Limb (tissue), 2 donors: ENCODE measurements at regions not wholly inside any gene's neighbourhood (a gene's known extent, or its start where the extent isn't known, plus 50 kb on each side); places are given as distances from the start of the nearest gene placed in this dataset.

Source experiments
- DNase-seq, 2 donors: peaks; one replicate each; pipeline ENCODE4 v3.0.0-alpha.2; 2016; ENCODE audit errors: extremely low spot score in 2 of 2

DNA sequence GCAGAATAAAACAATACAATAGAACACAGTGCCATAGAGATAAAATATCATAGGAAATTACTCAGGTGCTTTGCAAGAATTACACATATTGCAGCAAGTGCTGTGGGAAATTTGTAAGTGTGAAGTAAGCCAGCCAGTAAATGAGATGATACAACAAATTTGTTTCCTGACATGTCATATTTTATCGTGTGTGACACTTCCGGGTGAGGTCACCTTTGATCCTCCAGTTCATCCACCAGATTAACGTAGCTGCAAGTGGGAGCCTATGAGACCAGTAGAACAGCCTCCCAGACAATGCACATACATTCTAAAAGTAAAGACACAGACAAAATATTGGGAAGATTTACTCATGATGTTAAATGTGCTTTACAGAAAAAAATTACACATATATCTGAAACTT is 72.2 kb downstream of the PRDM9 start:
- DNase-seq = no peak

DNA sequence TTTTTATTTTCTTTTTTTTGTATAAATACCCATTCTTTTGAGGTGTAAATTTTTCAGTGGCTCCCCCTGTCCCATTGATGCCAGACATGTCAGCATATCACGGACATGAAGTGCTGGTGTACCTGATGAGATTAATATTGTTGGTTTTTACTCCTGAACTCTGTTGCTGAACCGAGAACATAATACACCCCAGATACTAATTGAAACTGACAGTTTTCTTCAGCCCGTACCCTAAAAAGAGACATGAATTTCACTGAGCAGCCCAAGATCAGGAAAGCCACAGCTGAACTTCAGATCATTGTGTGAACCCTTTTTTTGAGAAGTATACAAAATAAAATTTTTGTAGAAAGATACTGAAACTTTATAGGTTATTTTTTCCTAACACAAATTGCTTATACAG is 75.7 kb downstream of the PRDM9 start:
- no peak for DNase-seq

DNA sequence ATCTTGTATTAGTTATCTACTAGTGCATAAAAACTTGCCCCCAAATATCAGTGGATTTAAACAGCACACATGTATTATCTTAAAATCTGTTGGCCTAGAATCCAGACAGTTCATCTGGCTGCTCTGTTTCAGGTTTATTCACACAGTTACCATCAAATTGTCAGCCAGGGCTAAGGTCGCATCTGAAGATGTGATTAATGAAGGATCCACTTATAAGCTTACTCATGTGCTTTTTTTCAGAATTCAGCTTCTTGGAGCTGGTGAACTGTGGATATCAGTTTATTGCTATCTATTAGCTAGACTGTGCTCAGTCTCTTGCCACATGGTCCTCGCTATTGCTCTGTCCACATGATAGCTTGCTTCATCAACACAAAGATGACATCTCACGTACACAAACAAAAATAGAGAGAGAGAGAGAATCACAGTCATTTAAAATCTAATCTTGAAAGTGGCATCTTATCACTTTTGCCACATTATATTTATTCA is 81.5 kb downstream of the PRDM9 start:
- DNase-seq = no peak

DNA sequence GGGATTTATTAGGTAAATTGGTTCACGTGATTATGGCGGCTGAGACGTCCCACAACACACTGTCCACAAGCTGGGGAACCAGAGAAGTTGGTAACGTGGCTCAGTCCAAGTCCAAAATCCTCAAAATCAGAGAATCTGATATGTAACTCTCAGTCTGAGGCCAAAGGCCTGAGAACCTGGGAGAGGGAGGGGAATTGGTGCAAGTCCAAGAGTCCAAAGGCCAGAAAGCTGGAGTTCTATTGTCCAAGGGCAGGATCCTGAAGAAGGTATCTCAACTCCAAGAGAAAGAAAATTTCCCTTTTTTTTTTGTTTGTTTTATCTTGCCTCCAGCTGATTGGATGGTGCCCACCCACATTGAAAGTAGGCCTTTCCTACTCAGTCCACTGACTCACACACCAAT is 83.8 kb downstream of the PRDM9 start:
- no peak for DNase-seq

DNA sequence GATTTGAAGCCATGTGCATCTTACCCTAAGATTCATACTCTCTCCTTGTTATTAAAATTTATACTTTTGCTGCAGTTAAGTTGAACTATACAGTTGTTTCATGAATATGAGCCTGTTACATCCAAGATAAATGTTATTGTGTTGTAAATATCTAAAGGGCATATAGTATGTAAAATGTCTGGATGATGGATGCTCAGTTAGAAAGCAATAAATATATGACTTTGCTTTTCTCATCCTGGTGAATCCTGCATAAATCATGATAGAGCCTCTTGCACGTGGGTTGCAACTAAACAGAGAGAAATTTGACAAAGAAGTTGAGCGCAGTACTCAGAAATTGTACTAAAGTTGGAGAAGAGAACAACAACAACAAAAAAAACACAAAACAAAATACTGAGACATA is 99.5 kb downstream of the PRDM9 start:
- no peak for DNase-seq

DNA sequence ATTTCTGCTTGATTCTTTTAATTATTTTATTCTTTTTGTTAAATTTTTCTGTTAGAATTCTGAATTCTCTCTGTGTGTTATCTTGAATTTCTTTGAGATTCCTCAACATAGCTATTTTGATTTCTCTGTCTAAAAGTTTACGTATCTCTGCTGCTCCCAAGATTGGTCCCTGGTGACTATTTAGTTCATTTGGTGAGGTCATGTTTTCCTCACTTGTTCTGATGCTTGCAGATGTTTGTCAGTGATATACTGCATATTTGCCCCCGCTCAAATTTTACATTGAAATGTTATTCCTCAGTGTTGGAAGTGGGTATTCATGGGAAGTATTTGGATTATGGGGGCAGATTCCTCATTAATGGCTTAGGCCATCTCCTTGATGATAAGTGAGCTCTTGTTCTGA is 105.3 kb downstream of the PRDM9 start:
- DNase-seq = no peak

DNA sequence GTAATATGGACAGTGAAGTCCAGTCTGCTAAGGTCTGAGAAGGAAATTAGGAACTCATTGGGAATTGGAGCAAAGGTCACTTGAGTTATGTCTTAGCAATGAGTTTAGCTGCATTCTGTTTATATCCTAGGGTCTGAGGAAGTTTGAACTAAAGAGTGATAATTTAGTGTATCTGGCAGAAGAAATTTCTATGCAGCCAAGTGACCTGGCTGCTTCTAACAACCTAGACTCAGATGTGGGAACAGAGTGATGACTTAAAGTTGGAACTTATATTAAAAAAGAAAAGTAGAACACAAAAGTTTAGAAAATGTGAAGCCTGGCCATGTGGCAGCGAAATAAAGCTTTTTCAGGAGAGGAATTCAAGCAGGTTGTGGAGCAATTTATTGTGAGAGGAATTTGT is 106.2 kb downstream of the PRDM9 start:
- no peak for DNase-seq

DNA sequence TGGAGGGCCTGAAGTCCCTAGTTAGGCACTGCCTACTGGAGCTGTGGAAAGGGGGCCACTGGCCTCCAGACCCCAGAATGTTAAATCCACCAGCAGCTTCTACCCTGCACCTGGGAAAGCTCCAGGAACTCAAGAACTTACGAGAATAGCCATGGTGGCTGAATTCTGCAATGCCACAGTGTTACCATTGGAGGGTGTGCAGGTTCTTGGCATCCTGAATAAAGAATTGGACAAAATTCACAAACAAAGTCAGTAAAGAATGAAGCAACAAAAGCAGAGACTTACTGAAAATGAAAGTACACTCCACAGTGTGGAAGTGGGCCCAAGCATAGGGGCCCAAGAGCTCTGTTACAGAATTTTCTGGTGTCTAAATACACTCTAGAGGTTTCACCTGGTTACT is 107.0 kb downstream of the PRDM9 start:
- DNase-seq = no peak

DNA sequence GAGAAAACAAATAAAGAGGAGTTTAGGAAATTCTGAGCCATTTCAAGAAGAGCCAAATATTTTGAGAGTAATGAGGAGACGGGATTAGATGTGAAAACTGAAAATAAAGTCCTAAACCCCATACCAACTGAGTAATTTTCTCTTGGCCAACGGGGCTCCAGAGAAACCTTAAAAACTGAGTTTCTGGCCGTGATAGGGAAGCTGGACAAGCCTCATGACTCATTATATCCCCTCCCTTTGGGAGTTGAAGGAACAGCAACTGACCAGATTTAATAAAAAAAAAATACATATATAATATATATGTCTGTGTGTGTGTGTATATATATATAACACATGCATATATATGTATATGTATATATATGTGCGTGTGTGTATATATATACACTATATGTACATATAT is 119.6 kb downstream of the PRDM9 start:
- no peak for DNase-seq

DNA sequence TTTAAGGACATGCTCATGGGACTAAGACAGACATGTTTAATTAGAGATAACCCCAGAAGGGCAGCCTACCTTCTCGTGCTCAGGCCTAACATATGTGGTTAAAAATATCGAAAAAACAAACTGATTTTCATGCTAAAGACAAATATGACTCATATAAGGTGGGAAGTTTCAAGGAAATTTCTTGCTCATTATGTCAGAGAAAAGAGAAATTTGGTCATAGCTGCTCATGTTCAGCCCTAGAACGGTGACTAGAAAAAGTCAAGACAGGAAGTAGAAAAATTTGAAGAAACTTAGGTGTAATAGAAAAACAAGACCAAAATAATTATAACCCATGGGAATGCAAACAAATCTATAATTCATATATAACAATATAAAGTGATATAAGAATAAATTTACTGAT is 120.6 kb downstream of the PRDM9 start:
- DNase-seq = no peak

DNA sequence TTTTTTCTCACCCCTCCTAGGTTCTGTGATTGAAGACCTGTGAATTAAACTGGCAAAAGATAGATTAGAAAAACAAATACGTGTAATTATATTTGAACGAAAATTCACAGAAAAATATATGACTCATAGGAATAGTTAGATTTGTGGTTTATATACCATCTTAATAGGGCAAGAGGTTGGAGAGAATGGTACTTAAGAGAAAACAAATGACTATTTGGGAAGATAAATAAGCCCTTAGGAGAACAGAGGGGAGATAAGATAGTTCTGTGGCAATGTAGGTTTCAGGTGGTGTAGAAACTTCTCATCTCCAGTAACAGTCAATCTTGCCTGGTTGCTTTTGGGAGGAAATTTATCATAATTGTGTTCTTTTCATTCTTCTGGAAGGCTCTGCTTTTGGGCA is 122.0 kb downstream of the PRDM9 start:
- DNase-seq = no peak

DNA sequence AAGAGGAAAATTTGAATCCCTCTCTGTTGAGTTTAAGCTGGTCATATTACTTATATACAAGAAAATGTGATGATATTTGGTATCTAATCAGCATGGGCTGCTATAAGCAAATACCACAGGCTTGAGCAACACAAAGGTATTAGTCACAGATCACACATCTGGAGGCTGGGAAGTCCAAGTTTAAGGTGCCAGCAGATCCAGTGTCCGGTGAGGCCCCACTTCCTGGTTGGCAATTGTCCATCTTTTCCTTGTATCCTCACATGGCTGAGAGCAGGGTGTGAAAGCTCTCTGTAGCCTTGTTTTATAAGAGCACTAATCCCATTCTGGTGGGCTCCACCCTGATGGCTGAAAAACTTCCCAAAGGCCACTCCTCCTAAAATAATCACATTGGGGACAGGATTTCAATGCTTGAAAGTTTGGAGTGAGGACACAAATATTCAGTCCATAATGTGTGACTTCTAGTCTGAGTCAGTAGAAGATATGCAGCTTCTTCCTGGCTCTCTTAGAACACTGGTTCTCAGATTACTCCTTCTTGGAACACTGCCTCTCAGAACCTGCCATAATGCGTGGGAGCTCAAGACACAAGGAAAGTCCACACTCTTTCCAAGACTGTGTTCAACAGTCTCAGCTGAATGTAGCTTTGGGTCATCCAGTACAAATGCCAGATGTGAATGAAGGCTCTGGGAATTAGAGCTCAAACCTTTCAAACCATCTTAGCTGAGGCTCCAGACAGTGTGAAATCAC is 124.1 kb downstream of the PRDM9 start:
- DNase-seq = peak in 1 of 2 donors; percentile 20

DNA sequence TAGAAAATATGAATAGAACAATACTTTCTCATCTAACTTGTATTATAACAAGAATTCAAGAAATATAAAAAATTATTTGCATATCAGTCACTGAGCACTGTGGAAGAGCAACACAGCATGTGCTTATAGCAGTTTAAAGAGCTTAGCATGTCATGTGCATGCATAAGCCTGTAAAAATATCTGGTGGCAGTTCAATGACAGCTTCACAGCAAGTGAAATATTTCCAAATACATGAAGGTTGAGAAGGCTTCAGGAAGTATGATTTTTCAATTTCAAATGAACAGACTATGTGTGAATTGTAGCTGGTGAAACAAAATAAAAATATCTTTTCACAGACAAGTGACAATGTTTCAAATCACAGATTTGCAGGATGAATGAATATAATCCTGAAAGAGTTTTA is 128.5 kb downstream of the PRDM9 start:
- DNase-seq = no peak

DNA sequence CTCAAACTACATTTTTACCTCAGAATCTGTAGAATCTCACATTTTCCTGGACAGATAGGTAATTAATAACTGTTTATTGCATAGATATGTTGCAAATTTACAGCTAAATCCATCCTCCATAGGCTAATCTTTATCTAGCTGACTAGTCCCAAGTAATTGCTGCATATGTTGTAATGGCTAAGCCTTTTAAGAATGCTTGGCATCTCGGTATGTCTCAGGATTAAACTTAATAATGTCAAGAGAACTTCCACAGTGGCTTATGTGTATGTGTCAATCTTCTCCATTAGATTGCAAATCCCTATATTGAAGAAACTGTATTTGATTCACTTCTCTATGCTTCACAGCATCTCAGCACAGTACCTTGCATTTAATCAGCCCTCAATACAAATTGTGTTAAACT is 131.9 kb downstream of the PRDM9 start:
- DNase-seq = no peak

DNA sequence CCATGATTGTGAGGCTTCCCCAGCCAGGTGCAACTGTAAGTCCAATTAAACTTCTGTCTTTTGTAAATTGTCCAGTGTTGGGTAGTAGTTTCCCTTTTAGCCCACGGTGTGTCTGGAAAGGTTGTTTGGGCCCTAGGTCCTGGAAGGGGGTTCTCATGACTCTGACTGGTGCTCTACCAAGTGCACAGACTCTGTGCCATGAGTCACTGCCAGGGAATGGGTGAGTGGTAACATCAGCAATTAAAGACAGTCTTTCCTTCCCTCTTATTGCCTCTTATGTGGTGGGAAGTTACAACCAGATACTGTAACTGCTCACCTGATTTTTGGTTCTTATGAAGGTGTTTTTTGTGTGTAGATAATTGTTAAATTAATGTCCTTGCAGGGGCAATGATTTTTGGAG is 141.2 kb downstream of the PRDM9 start:
- DNase-seq = no peak

DNA sequence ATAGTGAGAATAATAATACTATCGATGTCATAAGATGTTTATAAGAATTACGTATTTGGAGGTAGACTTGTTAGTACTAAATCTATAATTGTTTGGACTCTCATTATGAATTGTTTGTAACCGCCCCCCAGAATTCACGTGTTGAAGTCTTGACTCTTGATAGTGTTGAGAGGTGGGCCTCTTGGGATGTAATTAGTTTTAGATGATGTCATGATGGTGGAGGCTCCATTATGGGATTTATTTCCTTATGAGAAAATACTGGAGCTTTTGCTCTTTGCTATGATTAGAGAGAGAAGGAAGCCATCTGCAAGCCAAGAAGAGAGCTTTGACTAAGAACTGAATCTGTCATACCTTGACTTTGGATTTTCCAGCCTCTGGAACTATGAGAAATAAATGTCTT is 142.2 kb downstream of the PRDM9 start:
- DNase-seq = no peak

DNA sequence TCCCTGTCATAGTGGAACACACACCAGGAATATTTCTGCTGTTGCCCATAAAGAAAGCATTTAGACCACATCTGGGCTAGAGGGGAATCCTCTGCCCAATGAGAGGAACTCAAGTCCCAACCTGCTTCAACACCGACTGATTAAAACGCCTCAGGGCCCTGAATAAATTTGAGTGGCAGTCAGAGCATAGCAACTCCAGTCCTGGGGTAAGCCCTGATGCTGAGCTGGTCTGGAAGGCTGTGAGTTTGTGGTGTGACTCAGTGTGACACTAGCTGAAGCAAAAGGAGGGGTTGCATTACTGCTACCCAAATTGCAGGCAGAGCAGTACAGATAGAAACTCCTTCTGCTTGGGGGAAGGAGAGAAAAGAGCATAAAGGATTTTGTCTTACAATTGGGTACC is 148.3 kb downstream of the PRDM9 start:
- DNase-seq = no peak

DNA sequence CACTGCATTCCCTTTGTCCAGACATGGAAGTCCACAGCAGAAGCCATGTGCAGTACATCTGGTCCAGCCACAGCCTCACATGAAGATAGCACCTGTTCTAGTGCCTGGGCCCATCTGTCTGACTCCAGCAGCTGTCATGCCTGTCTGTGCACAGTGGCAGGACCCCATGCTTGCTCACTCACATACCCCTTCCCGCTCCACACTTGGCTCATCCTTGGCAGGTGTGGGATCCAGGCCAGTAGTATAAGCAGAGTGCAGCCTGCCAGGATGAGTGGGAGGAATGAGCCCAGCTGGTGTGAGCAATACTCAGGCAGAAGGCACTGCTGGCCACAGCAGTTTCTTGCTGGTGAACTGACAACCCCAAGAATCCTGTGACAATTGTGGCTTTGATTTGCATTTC is 168.0 kb downstream of the PRDM9 start:
- DNase-seq = no peak

DNA sequence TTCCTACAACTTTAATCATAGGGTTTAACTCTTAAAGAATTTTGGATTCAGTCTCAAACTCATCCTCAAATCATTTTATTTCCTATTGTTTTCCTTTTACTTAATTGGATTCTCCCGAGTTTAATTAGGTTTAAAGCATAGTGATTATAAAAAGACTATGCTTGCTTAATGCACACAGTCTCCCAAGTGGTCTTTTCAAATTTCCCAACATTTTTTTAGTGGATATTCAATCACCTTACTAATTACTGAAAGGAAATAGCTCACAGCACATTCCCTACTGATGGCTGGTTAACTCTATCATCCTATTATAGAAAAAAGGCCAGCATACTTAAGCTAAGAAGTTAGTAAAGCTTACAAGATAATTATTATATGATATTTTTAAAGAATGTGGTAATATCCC is 170.6 kb downstream of the PRDM9 start:
- DNase-seq = no peak

DNA sequence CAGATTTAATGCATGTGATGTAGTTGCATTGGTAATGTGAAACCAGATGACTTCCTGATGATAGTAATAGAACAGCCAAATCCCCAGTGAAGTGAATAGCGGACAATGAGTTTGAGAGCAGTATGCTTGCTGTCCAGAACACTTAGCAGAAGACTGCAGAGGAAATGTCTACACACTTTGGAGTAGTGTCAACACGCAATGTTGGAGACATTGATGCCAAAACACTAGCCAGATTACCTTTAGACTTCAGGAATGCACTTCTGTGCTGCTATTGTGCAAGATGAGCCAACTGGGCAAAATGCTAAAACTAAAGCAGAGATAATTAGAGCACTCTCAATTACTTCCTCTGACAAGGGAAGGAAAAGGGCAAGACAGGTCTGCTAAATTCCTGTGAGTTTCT is 176.7 kb downstream of the PRDM9 start:
- no peak for DNase-seq

DNA sequence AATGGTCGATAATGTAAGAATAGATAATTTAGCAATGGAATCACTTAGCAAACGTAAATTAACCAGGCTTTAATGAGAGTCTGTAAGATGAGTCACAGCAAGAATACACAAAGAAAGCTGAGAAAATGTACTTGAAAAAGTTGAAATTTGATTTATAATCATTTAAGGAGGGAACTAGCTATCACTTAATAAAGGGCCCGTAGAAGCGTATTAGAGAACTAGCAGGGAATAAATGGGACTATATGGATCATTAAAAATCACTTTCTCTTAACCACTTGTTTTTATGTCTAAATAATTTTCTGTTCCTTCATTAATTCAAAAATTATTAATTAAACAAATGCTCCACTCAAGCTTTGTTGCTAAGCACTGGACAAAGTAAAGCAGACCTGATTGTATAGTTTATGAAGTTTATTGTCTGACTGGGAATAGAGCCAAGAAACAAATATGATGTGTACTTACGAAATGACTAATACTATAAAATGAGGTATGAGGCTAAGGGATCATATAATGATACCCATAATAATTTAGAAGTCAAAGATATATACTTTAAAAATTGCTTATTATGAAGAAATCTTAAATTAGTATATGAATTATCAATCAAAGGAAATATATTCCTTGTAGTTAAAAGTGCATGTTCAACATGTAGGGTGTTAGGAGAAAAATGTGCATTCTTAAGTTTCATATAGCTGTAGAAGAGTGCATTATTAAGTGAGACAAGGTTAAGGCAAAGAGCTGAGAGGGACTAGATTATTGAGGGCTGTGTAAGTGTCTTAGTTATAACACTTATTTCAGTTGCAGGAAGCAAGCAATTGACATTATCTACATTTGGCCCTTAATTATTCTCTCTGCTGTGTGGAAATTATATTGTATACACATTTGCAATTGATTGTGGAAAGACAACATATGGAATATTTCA is 196.8 kb downstream of the PRDM9 start:
- no peak for DNase-seq

DNA sequence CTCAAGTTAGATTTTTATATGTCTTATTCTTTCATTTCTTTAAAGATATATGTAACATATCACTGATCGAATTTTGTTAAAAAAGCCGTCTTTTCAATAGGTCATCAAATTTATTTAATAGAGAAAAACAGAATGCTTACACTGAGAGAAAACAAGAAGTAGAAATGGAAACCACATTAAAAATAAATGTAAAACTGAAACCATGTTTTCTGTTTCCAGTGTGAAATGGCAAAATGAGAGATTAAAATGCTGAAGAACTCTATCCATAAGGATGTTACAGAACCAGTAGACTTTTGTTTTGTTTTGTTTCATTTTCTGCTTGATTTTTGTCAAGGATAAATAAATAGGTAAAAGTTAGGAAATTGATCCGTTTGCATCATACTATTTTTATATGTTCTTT is 210.1 kb downstream of the PRDM9 start:
- no peak for DNase-seq

DNA sequence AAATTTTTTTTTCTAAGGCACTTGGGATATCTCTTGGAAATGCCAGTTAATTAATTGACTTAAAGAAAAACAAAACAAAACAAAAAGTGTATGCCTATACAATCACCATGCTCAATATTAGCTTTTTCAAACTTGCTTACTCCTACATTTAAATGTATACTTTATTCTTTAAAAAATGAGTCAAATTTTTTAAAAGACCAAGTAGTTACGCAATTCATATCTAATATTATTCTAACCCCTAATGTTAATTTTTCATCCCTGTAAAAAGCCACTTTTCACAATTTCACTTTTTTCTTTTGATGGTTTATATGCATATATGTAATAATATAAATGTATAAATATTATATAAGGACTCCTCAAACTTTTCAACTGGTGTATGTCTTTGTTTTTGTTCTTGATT is 211.2 kb downstream of the PRDM9 start:
- DNase-seq = no peak
